KMS-11 (cell line): ENCODE measurements at regions not wholly inside any gene's neighbourhood (a gene's known extent, or its start where the extent isn't known, plus 50 kb on each side); places are given as distances from the start of the nearest gene placed in this dataset.

ENCODE experiments used
- H2AFZ ChIP-seq: fragments of 200-600 bp; sonication (generic); 2 replicates; pipeline ENCODE4 v1.6.1; 2016; ENCODE audit warnings: antibody characterized with exemption, mixed run types, low read depth
- H3K27ac ChIP-seq: fragments of 200-600 bp; sonication (generic); 2 replicates; pipeline ENCODE4 v1.6.1; 2016; ENCODE audit warnings: mild to moderate bottlenecking, mixed run types
- H3K27me3 ChIP-seq: fragments of 200-600 bp; sonication (generic); 2 replicates; pipeline ENCODE4 v1.6.1; 2017; ENCODE audit warnings: mild to moderate bottlenecking, low read depth, mixed run types, moderate library complexity; ENCODE audit not compliant: insufficient read depth
- H3K36me3 ChIP-seq: fragments of 200-600 bp; sonication (generic); 2 replicates; pipeline ENCODE4 v1.6.1; 2017; ENCODE audit warnings: mild to moderate bottlenecking, mixed run types; ENCODE audit not compliant: insufficient read depth
- H3K4me1 ChIP-seq: fragments of 200-600 bp; sonication (generic); 2 replicates; pipeline ENCODE4 v1.6.1; 2016; ENCODE audit warnings: mild to moderate bottlenecking, low read depth, mixed run types; ENCODE audit not compliant: poor library complexity, severe bottlenecking
- H3K4me2 ChIP-seq: fragments of 200-600 bp; sonication (generic); 2 replicates; pipeline ENCODE4 v1.7.0; 2016; ENCODE audit warnings: mild to moderate bottlenecking, mixed run types
- H3K4me3 ChIP-seq: fragments of 200-600 bp; sonication (generic); IDR thresholded peaks from 2 replicates; pipeline ENCODE4 v1.6.1; 2017; ENCODE audit warnings: low read depth, low read length, mixed read lengths; ENCODE audit not compliant: insufficient read depth
- H3K79me2 ChIP-seq: fragments of 200-600 bp; sonication (generic); 2 replicates; pipeline ENCODE4 v1.6.1; 2016; ENCODE audit warnings: low read depth, mixed run types; ENCODE audit not compliant: insufficient read depth
- H3K9ac ChIP-seq: fragments of 200-600 bp; sonication (generic); 2 replicates; pipeline ENCODE4 v1.6.1; 2016; ENCODE audit warnings: mild to moderate bottlenecking, mixed run types
- H4K20me1 ChIP-seq: fragments of 200-600 bp; sonication (generic); 2 replicates; pipeline ENCODE4 v1.6.1; 2016; ENCODE audit warnings: mild to moderate bottlenecking, mixed run types; ENCODE audit not compliant: insufficient read depth
- TF ChIP-seq, protein P1 (sequence below): fragments of 200-600 bp; sonication (generic); conservative IDR thresholded peaks from 2 replicates; pipeline ENCODE4 v1.6.1; 2017; ENCODE audit warnings: low read depth, mild to moderate bottlenecking, antibody characterized with exemption, low read length, moderate library complexity, mixed read lengths

DNA sequence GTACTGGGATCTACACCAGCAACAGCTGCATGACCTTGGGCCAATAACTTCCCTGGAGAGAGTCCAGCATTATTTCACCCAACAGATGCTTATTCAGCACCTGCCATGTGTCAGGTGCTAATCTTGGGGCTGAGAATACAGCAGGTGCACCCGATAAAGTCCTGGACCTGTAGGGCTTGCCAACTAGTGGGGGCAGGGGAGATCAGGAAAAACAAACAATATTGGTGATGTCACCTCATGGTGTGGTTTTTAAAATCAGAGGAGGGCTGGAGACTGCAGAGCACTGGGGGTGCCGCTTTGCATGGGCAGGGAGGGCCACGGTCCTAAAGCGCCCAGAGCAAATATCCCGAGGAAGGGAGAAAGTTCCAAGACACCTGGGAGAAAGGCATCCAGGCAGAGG lies 218.8 kb downstream of the C16orf95 start:
- H2AFZ ChIP-seq = no peak overlapping the region
- H3K27ac ChIP-seq = no peak overlapping the region
- H4K20me1 ChIP-seq = no peaks in the 10 kb centered on the region
- H3K27me3 ChIP-seq = no peaks in the 10 kb centered on the region; the same call in 1 of the 2 replicates
- H3K36me3 ChIP-seq = no peaks in the 10 kb centered on the region
- TF ChIP-seq, protein P1, sequence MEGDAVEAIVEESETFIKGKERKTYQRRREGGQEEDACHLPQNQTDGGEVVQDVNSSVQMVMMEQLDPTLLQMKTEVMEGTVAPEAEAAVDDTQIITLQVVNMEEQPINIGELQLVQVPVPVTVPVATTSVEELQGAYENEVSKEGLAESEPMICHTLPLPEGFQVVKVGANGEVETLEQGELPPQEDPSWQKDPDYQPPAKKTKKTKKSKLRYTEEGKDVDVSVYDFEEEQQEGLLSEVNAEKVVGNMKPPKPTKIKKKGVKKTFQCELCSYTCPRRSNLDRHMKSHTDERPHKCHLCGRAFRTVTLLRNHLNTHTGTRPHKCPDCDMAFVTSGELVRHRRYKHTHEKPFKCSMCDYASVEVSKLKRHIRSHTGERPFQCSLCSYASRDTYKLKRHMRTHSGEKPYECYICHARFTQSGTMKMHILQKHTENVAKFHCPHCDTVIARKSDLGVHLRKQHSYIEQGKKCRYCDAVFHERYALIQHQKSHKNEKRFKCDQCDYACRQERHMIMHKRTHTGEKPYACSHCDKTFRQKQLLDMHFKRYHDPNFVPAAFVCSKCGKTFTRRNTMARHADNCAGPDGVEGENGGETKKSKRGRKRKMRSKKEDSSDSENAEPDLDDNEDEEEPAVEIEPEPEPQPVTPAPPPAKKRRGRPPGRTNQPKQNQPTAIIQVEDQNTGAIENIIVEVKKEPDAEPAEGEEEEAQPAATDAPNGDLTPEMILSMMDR = no peak
- H3K4me3 ChIP-seq = no peak overlapping the region
- H3K79me2 ChIP-seq = no peaks in the 10 kb centered on the region
- H3K4me2 ChIP-seq = no peak overlapping the region
- H3K9ac ChIP-seq = no peak overlapping the region
- H3K4me1 ChIP-seq = no peaks in the 10 kb centered on the region

DNA sequence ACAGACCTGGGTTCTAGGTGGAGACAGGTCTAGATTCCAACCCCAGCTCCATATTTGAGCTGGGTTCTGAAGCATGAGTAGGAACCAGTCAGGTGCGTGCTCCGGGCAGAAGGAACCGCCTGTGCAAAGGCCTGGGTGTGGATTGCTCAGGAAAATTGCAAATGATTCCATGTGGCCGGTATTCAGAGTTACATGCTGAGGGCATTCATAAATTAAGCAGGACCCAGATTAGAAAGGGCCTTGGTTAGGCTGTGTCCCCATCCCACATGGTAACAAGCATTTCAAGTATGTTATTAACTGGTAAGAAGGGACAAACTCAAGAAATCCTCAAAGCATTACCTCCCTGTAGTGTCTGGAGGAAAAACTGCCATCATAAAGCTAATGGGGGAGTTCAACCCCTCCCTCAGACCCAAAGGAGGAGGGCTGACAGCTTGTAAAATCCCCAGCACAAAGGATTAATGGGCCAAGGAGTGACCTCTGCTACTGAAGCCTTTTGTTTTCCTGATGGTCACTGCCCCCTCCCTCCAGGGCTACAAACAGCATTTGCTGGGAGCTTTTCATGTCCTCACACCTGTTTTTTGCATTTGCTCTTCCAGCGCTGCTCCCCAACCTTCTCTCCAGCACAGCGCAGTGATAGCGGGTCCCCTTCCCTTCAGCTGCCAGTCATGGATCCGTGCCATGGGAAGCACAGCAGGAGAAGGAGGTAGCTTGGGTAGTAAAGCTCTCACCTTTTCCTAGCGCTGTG lies 218.0 kb downstream of the C16orf95 start:
- Histone ChIP-seq H3K4me3 (no peak overlapping the region), H3K4me1 (no peaks in the 10 kb centered on the region), H3K36me3 (no peaks in the 10 kb centered on the region), H3K27me3 (no peaks in the 10 kb centered on the region; the same call in 1 of the 2 replicates), H4K20me1 (no peaks in the 10 kb centered on the region), H3K4me2 (no peak overlapping the region), H3K9ac (no peak overlapping the region), H3K79me2 (no peaks in the 10 kb centered on the region), H3K27ac (no peak overlapping the region), H2AFZ (no peak overlapping the region)
- TF ChIP-seq, protein P1 = no peak

DNA sequence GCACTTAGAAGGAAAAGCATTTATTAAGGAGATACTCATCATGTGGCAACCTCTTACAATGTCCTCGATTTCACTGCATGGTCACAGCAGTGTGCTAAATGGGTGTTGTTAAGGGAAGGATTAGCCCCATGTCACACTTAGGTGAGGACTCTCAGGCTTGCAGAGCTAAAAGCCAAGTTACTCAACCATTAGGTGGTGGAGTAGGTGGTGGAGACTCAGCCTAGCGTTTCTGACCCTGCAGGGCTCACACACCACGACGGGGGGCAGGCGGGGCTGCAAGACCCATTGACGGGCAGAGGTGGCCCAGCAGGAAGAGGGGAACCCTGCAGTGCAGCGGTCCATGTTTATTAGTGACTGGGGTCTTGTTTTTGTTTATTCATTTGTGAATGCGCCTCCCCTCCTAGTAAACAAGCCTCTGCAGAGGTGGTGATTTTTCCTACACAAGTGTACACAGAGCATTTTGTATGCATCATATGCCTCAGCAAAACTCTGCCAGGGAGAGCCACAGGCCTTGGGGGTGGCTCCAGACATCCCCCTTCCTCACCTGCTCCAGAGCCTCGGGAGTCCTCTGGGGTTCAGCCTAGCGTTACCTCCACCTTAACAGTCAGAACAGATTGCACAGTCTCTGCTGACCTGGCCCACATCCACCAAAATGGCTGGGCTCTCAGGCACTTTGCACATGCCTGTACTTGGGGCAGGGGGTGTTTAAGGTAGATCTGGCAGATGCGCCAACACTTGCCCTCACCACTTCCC lies 216.7 kb downstream of the C16orf95 start:
- TF ChIP-seq, protein P1 = no peak
- Histone ChIP-seq H3K79me2 (no peaks in the 10 kb centered on the region), H3K27ac (no peak overlapping the region)

DNA sequence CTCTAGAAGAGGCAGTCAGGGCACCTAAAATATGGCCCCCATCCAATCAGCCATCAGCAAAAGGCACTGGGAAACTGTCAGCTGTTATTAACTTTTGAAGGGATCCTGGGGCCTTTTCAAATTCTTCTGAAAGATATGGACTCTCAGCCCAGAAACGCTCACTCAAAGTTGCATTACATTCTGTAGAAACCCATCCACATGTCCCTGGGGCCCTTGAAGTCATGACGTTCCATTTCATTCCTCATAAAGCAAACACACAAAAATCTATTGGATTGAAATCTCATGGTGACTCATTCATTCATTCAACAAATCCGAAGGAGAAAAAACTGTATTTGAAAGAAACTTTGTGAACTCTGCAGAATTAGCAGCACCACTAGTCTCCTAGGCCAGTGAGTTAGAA lies 215.3 kb downstream of the C16orf95 start:
- H3K4me3 ChIP-seq = no peak overlapping the region
- H4K20me1 ChIP-seq = no peaks in the 10 kb centered on the region
- H3K4me2 ChIP-seq = no peak overlapping the region
- H2AFZ ChIP-seq = no peak overlapping the region
- no peak overlapping the region for H3K9ac ChIP-seq
- TF ChIP-seq, protein P1 = no peak
- no peaks in the 10 kb centered on the region for H3K4me1 ChIP-seq
- H3K27ac ChIP-seq = no peak overlapping the region
- no peaks in the 10 kb centered on the region for H3K36me3 ChIP-seq
- no peaks in the 10 kb centered on the region; the same call in 1 of the 2 replicates for H3K27me3 ChIP-seq
- no peaks in the 10 kb centered on the region for H3K79me2 ChIP-seq

More for the DNA sequence above, 216.7 kb downstream of the C16orf95 start:
- Histone ChIP-seq H3K4me3 (no peak overlapping the region), H3K4me2 (no peak overlapping the region), H4K20me1 (no peaks in the 10 kb centered on the region), H3K36me3 (no peaks in the 10 kb centered on the region), H3K9ac (no peak overlapping the region), H2AFZ (no peak overlapping the region), H3K4me1 (no peaks in the 10 kb centered on the region), H3K27me3 (no peaks in the 10 kb centered on the region)
